ENCODE measurements at regions not wholly inside any gene's neighbourhood (a gene's known extent, or its start where the extent isn't known, plus 50 kb on each side); places are given as distances from the start of the nearest gene placed in this dataset.

DNA sequence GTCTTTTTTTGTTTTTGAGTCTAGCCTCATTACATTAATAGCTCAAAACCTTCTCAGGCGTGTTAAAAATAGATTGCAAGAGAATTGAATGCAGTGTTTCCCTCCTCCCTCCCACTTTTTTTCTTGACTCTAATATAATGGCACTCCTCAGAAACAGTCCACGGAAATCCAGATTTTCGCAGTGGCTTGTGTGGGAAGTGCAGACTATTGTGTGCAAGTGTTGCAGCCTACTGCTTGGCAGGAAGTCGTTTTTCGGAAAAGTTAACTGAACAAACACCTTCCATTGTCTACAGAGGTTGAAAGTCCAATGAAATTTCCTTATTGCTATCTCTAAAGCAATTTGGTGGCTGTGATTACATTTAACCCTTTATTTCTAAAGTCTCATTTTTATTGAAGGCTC lies 147.9 kb upstream of the E2F7 start:
- no peak overlapping the region for H3K27ac Mint-ChIP-seq
- H3K4me3 ChIP-seq (ENCODE audit: low read length) = no peak overlapping the region
- DNase-seq (no peak), ATAC-seq (no peak)
- no peaks in the 10 kb centered on the region for H3K9me3 ChIP-seq (ENCODE audit: control insufficient read depth, insufficient read depth, low read length)
- no peaks in the 10 kb centered on the region for H3K4me1 ChIP-seq (ENCODE audit: control insufficient read depth, insufficient read depth, low read length)
- H3K36me3 Mint-ChIP-seq = peaks cover 10% of the 10 kb centered on the region
- no peaks in the 10 kb centered on the region for H3K27me3 ChIP-seq (ENCODE audit: control insufficient read depth, insufficient read depth, low read length)
- H3K4me3 Mint-ChIP-seq = no peak overlapping the region
- peaks cover 6 to 16% of the 10 kb centered on the region in 2 donors for H3K9me3 Mint-ChIP-seq
- H3K36me3 ChIP-seq (ENCODE audit: control insufficient read depth, insufficient read depth, low read length) = no peaks in the 10 kb centered on the region
- WGBS (ENCODE audit: insufficient coverage) = 42% methylated on average over 3 of the region's 5 CpGs
- no peak overlapping the region for H3K27ac ChIP-seq (ENCODE audit: low read length)
- intact Hi-C loops (cut with micrococcal nuclease) = no loop called here
- no peaks in the 10 kb centered on the region for H3K27me3 Mint-ChIP-seq (ENCODE audit: low read depth in 2 of 2)
- H3K4me1 Mint-ChIP-seq = no peaks in the 10 kb centered on the region
- TF ChIP-seq, protein P1, sequence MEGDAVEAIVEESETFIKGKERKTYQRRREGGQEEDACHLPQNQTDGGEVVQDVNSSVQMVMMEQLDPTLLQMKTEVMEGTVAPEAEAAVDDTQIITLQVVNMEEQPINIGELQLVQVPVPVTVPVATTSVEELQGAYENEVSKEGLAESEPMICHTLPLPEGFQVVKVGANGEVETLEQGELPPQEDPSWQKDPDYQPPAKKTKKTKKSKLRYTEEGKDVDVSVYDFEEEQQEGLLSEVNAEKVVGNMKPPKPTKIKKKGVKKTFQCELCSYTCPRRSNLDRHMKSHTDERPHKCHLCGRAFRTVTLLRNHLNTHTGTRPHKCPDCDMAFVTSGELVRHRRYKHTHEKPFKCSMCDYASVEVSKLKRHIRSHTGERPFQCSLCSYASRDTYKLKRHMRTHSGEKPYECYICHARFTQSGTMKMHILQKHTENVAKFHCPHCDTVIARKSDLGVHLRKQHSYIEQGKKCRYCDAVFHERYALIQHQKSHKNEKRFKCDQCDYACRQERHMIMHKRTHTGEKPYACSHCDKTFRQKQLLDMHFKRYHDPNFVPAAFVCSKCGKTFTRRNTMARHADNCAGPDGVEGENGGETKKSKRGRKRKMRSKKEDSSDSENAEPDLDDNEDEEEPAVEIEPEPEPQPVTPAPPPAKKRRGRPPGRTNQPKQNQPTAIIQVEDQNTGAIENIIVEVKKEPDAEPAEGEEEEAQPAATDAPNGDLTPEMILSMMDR (IDR thresholded peaks at IDR 0.05) = no peak

DNA sequence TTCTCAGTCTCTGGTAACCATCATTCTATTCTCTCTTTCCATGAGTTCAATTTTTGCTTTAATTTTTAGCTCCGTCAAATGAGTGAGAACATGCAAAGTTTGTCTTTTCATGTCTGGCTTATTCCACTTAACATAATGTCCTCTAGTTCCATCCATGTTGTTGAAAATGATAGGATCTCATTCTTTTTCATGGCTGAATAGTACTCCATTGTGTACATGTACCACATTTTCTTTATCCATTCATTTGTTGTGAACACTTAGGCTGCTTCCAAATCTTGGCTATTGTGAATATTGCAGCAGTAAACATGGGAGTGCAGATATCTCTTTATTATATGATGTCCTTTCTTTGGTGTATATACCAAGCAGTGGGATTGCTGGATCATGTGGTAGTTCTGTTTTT lies 145.4 kb upstream of the E2F7 start:
- DNase-seq = no peak
- Histone ChIP-seq H3K4me1 (ENCODE audit: control insufficient read depth, insufficient read depth, low read length) (no peaks in the 10 kb centered on the region), H3K27me3 (ENCODE audit: control insufficient read depth, insufficient read depth, low read length) (no peaks in the 10 kb centered on the region), H3K36me3 (ENCODE audit: control insufficient read depth, insufficient read depth, low read length) (no peaks in the 10 kb centered on the region), H3K9me3 (ENCODE audit: control insufficient read depth, insufficient read depth, low read length) (no peaks in the 10 kb centered on the region), H3K4me3 (ENCODE audit: low read length) (no peak overlapping the region), H3K27ac (ENCODE audit: low read length) (no peak overlapping the region)
- Mint-ChIP-seq H3K27me3 (ENCODE audit: low read depth in 2 of 2) (no peaks in the 10 kb centered on the region), H3K27ac (no peak overlapping the region), H3K4me3 (no peak overlapping the region), H3K36me3 (peaks cover 10% of the 10 kb centered on the region), H3K9me3 (peaks cover 10 to 14% of the 10 kb centered on the region in 2 donors), H3K4me1 (no peaks in the 10 kb centered on the region)
- intact Hi-C loops (cut with micrococcal nuclease) = no loop called here
- TF ChIP-seq, protein P1 (IDR thresholded peaks at IDR 0.05) = no peak
- ATAC-seq = no peak
- WGBS (ENCODE audit: insufficient coverage) = 92% methylated on average over 1 of the region's 1 CpG

DNA sequence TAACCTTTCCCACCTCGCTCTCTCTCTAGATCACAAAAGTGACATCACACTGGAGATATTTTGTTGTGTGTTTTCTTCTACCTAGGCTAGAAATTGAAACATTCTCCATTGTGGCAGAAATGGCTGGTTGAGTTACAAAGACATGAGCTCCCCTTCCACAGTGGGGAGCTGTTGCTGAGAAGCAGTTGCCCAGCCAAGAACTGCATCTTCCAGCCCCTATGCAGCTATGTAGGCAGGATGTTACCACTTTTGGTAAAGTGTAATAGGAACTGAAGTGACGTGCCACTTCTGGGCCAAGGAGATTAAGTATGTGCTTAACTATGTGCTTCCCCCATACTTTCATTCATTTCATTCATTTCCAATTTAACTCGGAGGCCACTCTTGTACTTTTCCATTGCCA lies 138.7 kb upstream of the E2F7 start:
- H3K4me1 ChIP-seq (ENCODE audit: control insufficient read depth, insufficient read depth, low read length) = no peaks in the 10 kb centered on the region
- H3K27me3 ChIP-seq (ENCODE audit: control insufficient read depth, insufficient read depth, low read length) = no peaks in the 10 kb centered on the region
- no peak overlapping the region for H3K27ac ChIP-seq (ENCODE audit: low read length)
- Mint-ChIP-seq H3K9me3 (peaks cover 6 to 11% of the 10 kb centered on the region in 2 donors), H3K4me3 (no peak overlapping the region), H3K36me3 (no peaks in the 10 kb centered on the region), H3K4me1 (no peaks in the 10 kb centered on the region), H3K27me3 (ENCODE audit: low read depth in 2 of 2) (no peaks in the 10 kb centered on the region), H3K27ac (no peak overlapping the region)
- intact Hi-C loops (cut with micrococcal nuclease) = no loop called here
- no peaks in the 10 kb centered on the region for H3K9me3 ChIP-seq (ENCODE audit: control insufficient read depth, insufficient read depth, low read length)
- WGBS (ENCODE audit: insufficient coverage) = 38% methylated on average over 1 of the region's 3 CpGs
- TF ChIP-seq, protein P1 (IDR thresholded peaks at IDR 0.05) = no peak
- ATAC-seq = no peak
- H3K36me3 ChIP-seq (ENCODE audit: control insufficient read depth, insufficient read depth, low read length) = no peaks in the 10 kb centered on the region
- H3K4me3 ChIP-seq (ENCODE audit: low read length) = no peak overlapping the region
- DNase-seq = no peak

DNA sequence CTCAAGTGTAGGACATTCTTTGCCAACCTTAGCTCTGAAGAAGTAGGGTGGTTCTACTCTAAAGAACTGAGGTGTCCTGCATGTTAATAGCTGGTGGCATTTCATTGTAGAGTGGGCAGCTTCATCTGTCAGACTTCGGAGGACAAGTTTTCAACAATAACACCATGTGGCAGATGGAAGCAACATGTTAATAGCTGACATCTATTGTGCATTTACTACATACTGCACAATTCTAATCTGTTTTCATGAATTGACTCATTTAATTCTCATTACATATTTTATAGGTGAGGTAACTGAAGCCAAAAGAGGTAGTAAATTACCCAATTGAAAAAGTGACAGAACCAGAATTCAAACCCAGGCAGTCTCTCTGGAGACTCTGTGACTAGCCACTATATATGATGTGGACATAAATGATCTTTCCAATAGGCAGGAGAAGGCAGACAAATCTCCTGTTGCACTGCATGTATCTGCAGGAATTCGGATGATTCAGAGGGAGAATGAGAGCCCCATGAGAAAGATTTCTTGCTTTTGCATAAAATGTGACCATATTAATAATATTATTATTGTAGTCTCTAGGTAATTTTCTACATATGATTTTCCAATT lies 137.2 kb upstream of the E2F7 start:
- H3K4me1 ChIP-seq (ENCODE audit: control insufficient read depth, insufficient read depth, low read length) = no peaks in the 10 kb centered on the region
- intact Hi-C loops (cut with micrococcal nuclease) = no loop called here
- ATAC-seq = no peak

More for the DNA sequence above, 137.2 kb upstream of the E2F7 start:
- H3K4me1 Mint-ChIP-seq = no peaks in the 10 kb centered on the region
- H3K4me3 Mint-ChIP-seq = no peak overlapping the region
- no peaks in the 10 kb centered on the region for H3K36me3 Mint-ChIP-seq
- TF ChIP-seq, protein P1 (IDR thresholded peaks at IDR 0.05) = no peak
- H3K9me3 ChIP-seq (ENCODE audit: control insufficient read depth, insufficient read depth, low read length) = no peaks in the 10 kb centered on the region
- H3K27me3 Mint-ChIP-seq (ENCODE audit: low read depth in 2 of 2) = no peaks in the 10 kb centered on the region
- DNase-seq = no peak
- H3K27ac ChIP-seq (ENCODE audit: low read length) = no peak overlapping the region
- H3K36me3 ChIP-seq (ENCODE audit: control insufficient read depth, insufficient read depth, low read length) = no peaks in the 10 kb centered on the region
- H3K4me3 ChIP-seq (ENCODE audit: low read length) = no peak overlapping the region
- H3K27ac Mint-ChIP-seq = no peak overlapping the region
- H3K27me3 ChIP-seq (ENCODE audit: control insufficient read depth, insufficient read depth, low read length) = no peaks in the 10 kb centered on the region
- H3K9me3 Mint-ChIP-seq = peaks cover 4 to 8% of the 10 kb centered on the region in 2 donors
- 83% methylated on average over 2 of the region's 2 CpGs for WGBS (ENCODE audit: insufficient coverage)
